ENCODE measurements at regions not wholly inside any gene's neighbourhood (a gene's known extent, or its start where the extent isn't known, plus 50 kb on each side); places are given as distances from the start of the nearest gene placed in this dataset.

DNA sequence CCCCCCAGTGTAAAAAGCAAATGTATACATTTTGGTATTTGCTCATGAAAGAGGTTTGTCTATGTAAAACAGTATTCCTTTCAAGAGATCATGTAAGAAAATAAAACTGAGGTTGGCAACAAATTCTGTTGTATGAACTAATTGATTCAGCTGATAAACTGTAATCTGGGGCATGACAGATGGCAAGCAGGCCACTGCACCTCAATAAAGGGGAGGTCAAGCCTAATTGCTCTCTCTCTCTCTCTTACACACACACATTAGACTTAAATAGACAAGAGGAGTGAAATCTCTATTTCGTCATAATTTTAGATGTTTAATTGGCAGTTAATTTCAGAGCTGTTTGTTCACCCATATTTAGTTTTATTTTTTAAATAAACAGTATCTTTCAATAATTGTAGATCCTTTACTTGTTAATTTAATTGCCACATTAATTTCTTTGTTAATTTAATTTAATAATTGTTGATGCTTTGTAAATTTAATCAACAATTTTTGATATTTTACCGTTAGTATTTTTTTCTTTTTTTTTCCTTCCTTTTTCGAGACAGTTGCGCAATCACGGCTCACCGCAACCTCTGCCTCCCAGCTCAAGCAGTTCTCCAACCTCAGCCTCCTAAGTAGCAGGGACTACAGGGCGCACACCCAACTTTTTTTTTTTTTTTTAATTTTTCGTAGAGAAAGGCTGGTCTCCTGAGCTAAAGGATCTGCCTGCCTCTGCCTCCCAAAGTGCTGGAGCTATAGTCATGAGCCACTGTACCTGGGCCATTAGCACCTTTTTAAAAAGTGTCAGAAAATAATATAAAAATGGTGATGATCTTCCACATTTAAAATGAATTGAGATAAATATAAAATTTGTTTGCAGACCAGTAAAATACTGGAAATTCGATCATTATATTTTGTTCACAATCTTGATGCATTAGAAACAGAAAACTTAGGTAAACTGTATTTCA is 577.7 kb downstream of the SLC16A7 start:
- H2AFZ ChIP-seq (ENCODE audit: low read depth, low read length), result no peak overlapping the region
- no peaks in the 10 kb centered on the region for H3K36me3 ChIP-seq (ENCODE audit: insufficient read depth, low read length)
- no peaks in the 10 kb centered on the region for H3K9me3 ChIP-seq (ENCODE audit: low read length)
- H3K4me2 ChIP-seq (ENCODE audit: low read length), result no peak overlapping the region
- no peak overlapping the region for H3K9ac ChIP-seq (ENCODE audit: low read length)
- H3F3A ChIP-seq (ENCODE audit: insufficient read depth, low read length, poor library complexity, severe bottlenecking), result no peaks in the 10 kb centered on the region
- H3K79me2 ChIP-seq (replicated peaks; ENCODE audit: insufficient read depth, low read length), result no peaks in the 10 kb centered on the region
- TF ChIP-seq EZH2 (IDR thresholded peaks at IDR 0.05; ENCODE audit: borderline replicate concordance, insufficient read depth, low read length, poor library complexity, severe bottlenecking), result no peak
- no peak for TF ChIP-seq EP300 (conservative IDR thresholded peaks at IDR 0.05; ENCODE audit: poor library complexity, severe bottlenecking)
- no peak for TF ChIP-seq MXI1 (conservative IDR thresholded peaks at IDR 0.05; ENCODE audit: poor library complexity, severe bottlenecking)
- no peak for TF ChIP-seq RAD21 (conservative IDR thresholded peaks at IDR 0.05)
- no peak for TF ChIP-seq TAF1 (IDR thresholded peaks at IDR 0.05; ENCODE audit: low read depth)
- H3K27me3 ChIP-seq (ENCODE audit: insufficient read depth, low read depth, low read length), result no peaks in the 10 kb centered on the region
- no peak overlapping the region for H3K4me3 ChIP-seq (ENCODE audit: low read length)
- H3K9me2 ChIP-seq (ENCODE audit: insufficient read depth, low read length), result no peaks in the 10 kb centered on the region
- no peaks in the 10 kb centered on the region for H4K20me1 ChIP-seq (ENCODE audit: insufficient read depth)
- no peak overlapping the region for H3K27ac ChIP-seq (ENCODE audit: low read length)

DNA sequence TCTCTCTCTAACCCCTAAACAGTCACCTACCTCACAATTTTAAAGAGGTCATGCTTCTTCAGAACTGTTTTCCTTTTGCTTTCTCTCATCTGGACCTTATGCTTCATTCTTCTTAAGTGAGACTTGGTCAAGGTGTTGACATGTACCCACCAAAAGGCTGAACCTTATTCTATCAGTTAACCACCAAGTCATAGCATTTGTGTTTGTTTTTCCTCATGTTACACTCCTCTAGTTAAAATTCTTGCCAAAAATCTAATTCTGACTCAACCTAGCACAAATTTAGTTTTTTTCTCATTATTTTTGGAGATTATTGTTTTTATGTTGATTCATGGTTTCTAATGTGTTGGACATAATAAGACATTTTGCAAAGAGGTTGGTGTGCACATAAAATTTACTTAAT is 578.6 kb downstream of the SLC16A7 start:
- no peak overlapping the region for H2AFZ ChIP-seq (ENCODE audit: low read depth, low read length)
- H3K9ac ChIP-seq (ENCODE audit: low read length), result no peak overlapping the region
- H3K27ac ChIP-seq (ENCODE audit: low read length), result no peak overlapping the region
- no peaks in the 10 kb centered on the region for H4K20me1 ChIP-seq (ENCODE audit: insufficient read depth)
- TF ChIP-seq RAD21 (conservative IDR thresholded peaks at IDR 0.05) (no peak), POLR2AphosphoS5 (IDR thresholded peaks at IDR 0.05) (no peak), MXI1 (conservative IDR thresholded peaks at IDR 0.05; ENCODE audit: poor library complexity, severe bottlenecking) (no peak), EP300 (conservative IDR thresholded peaks at IDR 0.05; ENCODE audit: poor library complexity, severe bottlenecking) (no peak), SMC3 (conservative IDR thresholded peaks at IDR 0.05; ENCODE audit: poor library complexity) (no peak), EZH2 (IDR thresholded peaks at IDR 0.05; ENCODE audit: borderline replicate concordance, insufficient read depth, low read length, poor library complexity, severe bottlenecking) (no peak), TAF1 (IDR thresholded peaks at IDR 0.05; ENCODE audit: low read depth) (no peak)
- TF ChIP-seq, protein P1, sequence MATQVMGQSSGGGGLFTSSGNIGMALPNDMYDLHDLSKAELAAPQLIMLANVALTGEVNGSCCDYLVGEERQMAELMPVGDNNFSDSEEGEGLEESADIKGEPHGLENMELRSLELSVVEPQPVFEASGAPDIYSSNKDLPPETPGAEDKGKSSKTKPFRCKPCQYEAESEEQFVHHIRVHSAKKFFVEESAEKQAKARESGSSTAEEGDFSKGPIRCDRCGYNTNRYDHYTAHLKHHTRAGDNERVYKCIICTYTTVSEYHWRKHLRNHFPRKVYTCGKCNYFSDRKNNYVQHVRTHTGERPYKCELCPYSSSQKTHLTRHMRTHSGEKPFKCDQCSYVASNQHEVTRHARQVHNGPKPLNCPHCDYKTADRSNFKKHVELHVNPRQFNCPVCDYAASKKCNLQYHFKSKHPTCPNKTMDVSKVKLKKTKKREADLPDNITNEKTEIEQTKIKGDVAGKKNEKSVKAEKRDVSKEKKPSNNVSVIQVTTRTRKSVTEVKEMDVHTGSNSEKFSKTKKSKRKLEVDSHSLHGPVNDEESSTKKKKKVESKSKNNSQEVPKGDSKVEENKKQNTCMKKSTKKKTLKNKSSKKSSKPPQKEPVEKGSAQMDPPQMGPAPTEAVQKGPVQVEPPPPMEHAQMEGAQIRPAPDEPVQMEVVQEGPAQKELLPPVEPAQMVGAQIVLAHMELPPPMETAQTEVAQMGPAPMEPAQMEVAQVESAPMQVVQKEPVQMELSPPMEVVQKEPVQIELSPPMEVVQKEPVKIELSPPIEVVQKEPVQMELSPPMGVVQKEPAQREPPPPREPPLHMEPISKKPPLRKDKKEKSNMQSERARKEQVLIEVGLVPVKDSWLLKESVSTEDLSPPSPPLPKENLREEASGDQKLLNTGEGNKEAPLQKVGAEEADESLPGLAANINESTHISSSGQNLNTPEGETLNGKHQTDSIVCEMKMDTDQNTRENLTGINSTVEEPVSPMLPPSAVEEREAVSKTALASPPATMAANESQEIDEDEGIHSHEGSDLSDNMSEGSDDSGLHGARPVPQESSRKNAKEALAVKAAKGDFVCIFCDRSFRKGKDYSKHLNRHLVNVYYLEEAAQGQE (IDR thresholded peaks at IDR 0.05; ENCODE audit: borderline replicate concordance), result no peak
- TF ChIP-seq, protein P2, sequence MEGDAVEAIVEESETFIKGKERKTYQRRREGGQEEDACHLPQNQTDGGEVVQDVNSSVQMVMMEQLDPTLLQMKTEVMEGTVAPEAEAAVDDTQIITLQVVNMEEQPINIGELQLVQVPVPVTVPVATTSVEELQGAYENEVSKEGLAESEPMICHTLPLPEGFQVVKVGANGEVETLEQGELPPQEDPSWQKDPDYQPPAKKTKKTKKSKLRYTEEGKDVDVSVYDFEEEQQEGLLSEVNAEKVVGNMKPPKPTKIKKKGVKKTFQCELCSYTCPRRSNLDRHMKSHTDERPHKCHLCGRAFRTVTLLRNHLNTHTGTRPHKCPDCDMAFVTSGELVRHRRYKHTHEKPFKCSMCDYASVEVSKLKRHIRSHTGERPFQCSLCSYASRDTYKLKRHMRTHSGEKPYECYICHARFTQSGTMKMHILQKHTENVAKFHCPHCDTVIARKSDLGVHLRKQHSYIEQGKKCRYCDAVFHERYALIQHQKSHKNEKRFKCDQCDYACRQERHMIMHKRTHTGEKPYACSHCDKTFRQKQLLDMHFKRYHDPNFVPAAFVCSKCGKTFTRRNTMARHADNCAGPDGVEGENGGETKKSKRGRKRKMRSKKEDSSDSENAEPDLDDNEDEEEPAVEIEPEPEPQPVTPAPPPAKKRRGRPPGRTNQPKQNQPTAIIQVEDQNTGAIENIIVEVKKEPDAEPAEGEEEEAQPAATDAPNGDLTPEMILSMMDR (IDR thresholded peaks at IDR 0.05; ENCODE audit: poor library complexity, severe bottlenecking), result no peak
- H3K79me2 ChIP-seq (replicated peaks; ENCODE audit: insufficient read depth, low read length), result no peaks in the 10 kb centered on the region
- no peaks in the 10 kb centered on the region for H3K9me2 ChIP-seq (ENCODE audit: insufficient read depth, low read length)
- H3K4me3 ChIP-seq (ENCODE audit: low read length), result no peak overlapping the region
- no peaks in the 10 kb centered on the region for H3K27me3 ChIP-seq (ENCODE audit: insufficient read depth, low read depth, low read length)
- H3K9me3 ChIP-seq (ENCODE audit: low read length), result no peaks in the 10 kb centered on the region
- no peaks in the 10 kb centered on the region for H3K36me3 ChIP-seq (ENCODE audit: insufficient read depth, low read length)
- H3F3A ChIP-seq (ENCODE audit: insufficient read depth, low read length, poor library complexity, severe bottlenecking), result no peaks in the 10 kb centered on the region
- no peak overlapping the region for H3K4me2 ChIP-seq (ENCODE audit: low read length)

Measured in neural cell (in vitro differentiated cells).